ENCODE measurements at regions not wholly inside any gene's neighbourhood (a gene's known extent, or its start where the extent isn't known, plus 50 kb on each side); places are given as distances from the start of the nearest gene placed in this dataset.

GRCh38 chr6:1515781-1516180 lies 93.9 kb upstream of the FOXC1 start:
- TF ChIP-seq POLR2A (IDR thresholded peaks at IDR 0.05) (no peak), CTCF (IDR thresholded peaks at IDR 0.05) (no peak)

Data from adrenal gland (tissue), 5 donors.